Spleen (tissue), 11 donors: ENCODE measurements at regions not wholly inside any gene's neighbourhood (a gene's known extent, or its start where the extent isn't known, plus 50 kb on each side); places are given as distances from the start of the nearest gene placed in this dataset.

ENCODE experiments used
- DNase-seq: peaks from one replicate; pipeline ENCODE4 v3.0.0-alpha.2; 2020
- H3K27ac ChIP-seq, 8 donors: fragments of 200-600 bp; sonication (generic) in 7 of 8; 1 replicate in 4 of 8; 2 replicates in 4 of 8; pipeline versions ENCODE4 v1.5.0 to v1.8.0; 2016 to 2021; ENCODE audit warnings: inconsistent platforms in 4 of 8, mild to moderate bottlenecking in 4 of 8, moderate library complexity in 1 of 8
- H3K27me3 ChIP-seq, 7 donors: fragments of 200-600 bp; sonication (generic) in 6 of 7; replicated peaks in 1 of 7; 1 replicate in 4 of 7; 2 replicates in 3 of 7; pipeline versions ENCODE4 v1.5.0 to v1.8.0; 2016 to 2021; ENCODE audit warnings: inconsistent platforms in 3 of 7, mild to moderate bottlenecking in 1 of 7
- H3K36me3 ChIP-seq, 6 donors: fragments of 200-600 bp; sonication (generic) in 5 of 6; 1 replicate in 4 of 6; 2 replicates in 2 of 6; pipeline versions ENCODE4 v1.5.0 to v1.8.0; 2016 to 2021; ENCODE audit warnings: inconsistent platforms in 2 of 6
- H3K4me1 ChIP-seq, 6 donors: fragments of 200-600 bp; sonication (generic) in 5 of 6; 1 replicate in 3 of 6; 2 replicates in 3 of 6; pipeline versions ENCODE4 v1.5.0 to v1.8.0; 2016 to 2021; ENCODE audit warnings: inconsistent platforms in 3 of 6
- H3K4me3 ChIP-seq, 8 donors: fragments of 200-600 bp; sonication (generic) in 7 of 8; 1 replicate in 4 of 8; 2 replicates in 4 of 8; pipeline versions ENCODE4 v1.5.0 to v1.8.0; 2016 to 2021; ENCODE audit warnings: inconsistent platforms in 4 of 8, mild to moderate bottlenecking in 4 of 8, moderate library complexity in 2 of 8
- H3K9me3 ChIP-seq, 8 donors: fragments of 200-600 bp; sonication (generic) in 7 of 8; 1 replicate in 4 of 8; 2 replicates in 4 of 8; pipeline versions ENCODE4 v1.5.0 to v1.8.0; 2016 to 2021; ENCODE audit warnings: inconsistent platforms in 4 of 8
- CTCF ChIP-seq, 11 experiments: fragments of 200-600 bp in 7 of 11; fragments of 450-650 bp in 4 of 11; sonication (generic) in 4 of 11; IDR thresholded peaks in 8 of 11; conservative IDR thresholded peaks in 3 of 11; 1 replicate in 7 of 11; 2 replicates in 4 of 11; pipeline versions ENCODE4 v1.4.0 to v1.8.0; 2016 to 2021; ENCODE audit warnings: antibody characterized with exemption in 11 of 11, inconsistent platforms in 4 of 11, mild to moderate bottlenecking in 1 of 11
- POLR2A ChIP-seq, 3 donors: fragments of 450-650 bp; IDR thresholded peaks; one replicate each; pipeline ENCODE4 v1.5.1; 2017; ENCODE audit warnings: antibody characterized with exemption in 3 of 3, mild to moderate bottlenecking in 1 of 3
- POLR2AphosphoS5 ChIP-seq, 3 donors: sonication (generic); formaldehyde crosslinking; IDR thresholded peaks; one replicate each; pipeline ENCODE4 v1.5.1; 2017; ENCODE audit warnings: antibody characterized with exemption in 3 of 3
- WGBS, 5 donors: extraction: QIAGEN DNeasy Blood & Tissue Kit in 3 of 5; methylation state at CpG; one replicate each; pipeline versions ENCODE4 v1.1.5 to v1.1.7; 2013 to 2018; 5-methylcytosine and 5-hydroxymethylcytosine counted together
- intact Hi-C: fragments of 100-400 bp; cut with DNase I; formaldehyde crosslinking; loops from one replicate; pipeline ENCODE4 v1.15.0; 2023; ENCODE audit warnings: low total_unique reads
- donor health status: healthy with polysubstance abuse.
- donor health status: DM: no; HTN: no; CAD: no; lungs with moderate emphysema.
- donor health status: DM: no; HTN: no; CAD: no.
- donor health status: Bipolar disorder and iron deficiency.
- donor health status: healthy.
- donor health status: DM: no; HTN: no; CAD: no.
- donor health status: DM: yes; HTN: yes; CAD: no.

DNA sequence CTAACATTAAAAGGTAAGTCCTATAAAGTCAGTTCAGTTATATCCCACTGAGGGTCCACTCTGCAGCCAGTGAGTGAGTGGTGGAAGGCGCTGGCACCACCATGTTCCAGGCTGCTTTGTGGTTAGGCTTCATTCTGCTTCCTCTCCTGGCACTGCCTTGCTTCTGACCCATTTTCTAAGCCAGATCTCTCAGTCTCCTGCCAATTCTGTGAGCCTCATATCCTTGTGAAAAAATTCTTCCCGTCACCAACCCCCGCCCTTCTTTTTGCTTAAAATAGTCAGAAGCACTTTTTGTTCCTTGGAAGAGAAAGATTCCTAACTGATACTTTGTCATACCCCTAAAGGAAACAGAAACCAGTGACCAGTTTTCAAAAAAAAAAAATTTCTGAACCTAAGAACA, 139.8 kb upstream of the NCK2 start:
- H3K36me3 ChIP-seq = no peaks in the 10 kb centered on the region
- no peak overlapping the region for H3K4me3 ChIP-seq
- intact Hi-C loops = no loop called here
- no peak for DNase-seq
- no peaks in the 10 kb centered on the region for H3K9me3 ChIP-seq
- H3K4me1 ChIP-seq = peaks cover 0 to 17% (median under 1%) of the 10 kb centered on the region in 6 donors
- TF ChIP-seq CTCF (IDR thresholded peaks at IDR 0.05 in 8 of 11, conservative IDR thresholded peaks at IDR 0.05 in 3 of 11) (no peak), POLR2A (IDR thresholded peaks at IDR 0.05) (no peak), POLR2AphosphoS5 (IDR thresholded peaks at IDR 0.05) (no peak)
- H3K27ac ChIP-seq = peak overlapping the region in 5 of 8 donors; percentile 28 to 69 (median 57)
- 55 to 72% (median 60%) methylated on average over 3 of the region's 3 CpGs for WGBS, 5 donors
- no peaks in the 10 kb centered on the region for H3K27me3 ChIP-seq

DNA sequence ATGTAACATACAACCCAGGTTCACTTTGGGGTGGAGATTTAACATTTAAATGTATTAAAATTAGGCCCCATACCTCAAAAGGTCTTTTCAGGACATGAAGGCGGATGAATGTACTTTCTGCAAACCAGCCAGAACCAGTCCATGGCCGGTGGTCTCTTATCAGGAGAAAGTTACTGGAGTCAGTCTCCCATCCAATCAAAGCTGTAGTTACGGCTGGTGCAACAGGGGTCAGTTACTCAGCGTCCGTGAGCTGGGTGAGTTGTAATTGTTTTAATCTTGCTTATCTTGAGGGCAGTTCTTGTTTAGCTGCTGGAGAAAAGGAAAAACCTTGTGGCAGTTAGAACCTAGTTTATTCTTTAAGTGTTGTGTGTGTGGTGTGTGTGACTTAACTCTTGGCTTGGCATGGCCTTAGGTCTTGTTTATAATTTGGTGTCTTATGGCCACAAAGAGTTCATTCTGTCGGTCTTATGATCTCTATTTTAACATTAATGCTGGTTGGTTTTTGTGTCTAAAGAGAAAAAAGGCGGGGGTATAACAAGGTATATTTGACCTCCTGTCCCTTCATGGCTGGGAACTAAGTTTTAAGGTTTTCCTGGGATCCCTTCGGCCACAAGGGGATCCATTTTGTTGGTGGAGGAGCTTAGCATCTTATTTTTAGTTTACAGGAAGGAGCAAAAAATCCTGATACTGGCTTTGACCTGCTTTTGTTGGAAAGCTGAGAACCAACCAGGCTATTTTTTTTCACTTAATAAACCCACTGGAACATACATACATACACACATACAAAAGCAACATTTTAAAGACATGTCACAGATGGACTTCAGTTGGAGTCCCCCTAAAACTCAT, 143.5 kb upstream of the NCK2 start:
- intact Hi-C loops = no loop called here
- 82 to 96% (median 92%) methylated on average over 8 of the region's 8 CpGs for WGBS, 5 donors
- Histone ChIP-seq H3K27ac (no peak overlapping the region), H3K27me3 (no peaks in the 10 kb centered on the region), H3K4me1 (peaks cover 0 to 9% (median 0%) of the 10 kb centered on the region in 6 donors), H3K9me3 (no peaks in the 10 kb centered on the region), H3K36me3 (no peaks in the 10 kb centered on the region), H3K4me3 (no peak overlapping the region)
- no peak for DNase-seq
- TF ChIP-seq POLR2A (IDR thresholded peaks at IDR 0.05) (no peak), POLR2AphosphoS5 (IDR thresholded peaks at IDR 0.05) (no peak), CTCF (IDR thresholded peaks at IDR 0.05 in 8 of 11, conservative IDR thresholded peaks at IDR 0.05 in 3 of 11) (no peak)

GRCh38 chr2:105600602-105600948, 144.1 kb upstream of the NCK2 start:
- no peaks in the 10 kb centered on the region for H3K9me3 ChIP-seq
- intact Hi-C loops = no loop called here
- WGBS, 5 donors = 69 to 96% (median 81%) methylated on average over 6 of the region's 6 CpGs
- H3K27ac ChIP-seq = no peak overlapping the region
- no peaks in the 10 kb centered on the region for H3K36me3 ChIP-seq
- H3K4me1 ChIP-seq = peaks cover 0 to 9% (median 0%) of the 10 kb centered on the region in 6 donors
- no peak overlapping the region for H3K4me3 ChIP-seq
- TF ChIP-seq POLR2A (IDR thresholded peaks at IDR 0.05) (no peak), POLR2AphosphoS5 (IDR thresholded peaks at IDR 0.05) (no peak), CTCF (IDR thresholded peaks at IDR 0.05 in 8 of 11, conservative IDR thresholded peaks at IDR 0.05 in 3 of 11) (no peak)
- DNase-seq = no peak
- no peaks in the 10 kb centered on the region for H3K27me3 ChIP-seq

GRCh38 chr2:105600037-105600442, 144.7 kb upstream of the NCK2 start:
- intact Hi-C loops = no loop called here
- Histone ChIP-seq H3K27ac (no peak overlapping the region), H3K4me3 (no peak overlapping the region), H3K4me1 (peaks cover 0 to 9% (median 0%) of the 10 kb centered on the region in 6 donors), H3K9me3 (no peaks in the 10 kb centered on the region), H3K36me3 (no peaks in the 10 kb centered on the region), H3K27me3 (no peaks in the 10 kb centered on the region)
- WGBS, 5 donors = 84 to 98% (median 96%) methylated on average over 9 of the region's 9 CpGs
- no peak for TF ChIP-seq CTCF (IDR thresholded peaks at IDR 0.05 in 8 of 11, conservative IDR thresholded peaks at IDR 0.05 in 3 of 11)
- TF ChIP-seq POLR2AphosphoS5 (IDR thresholded peaks at IDR 0.05) = no peak
- TF ChIP-seq POLR2A (IDR thresholded peaks at IDR 0.05) = no peak
- DNase-seq = no peak
